Mesenchymal stem cell (in vitro differentiated cells and primary cell): ENCODE measurements at regions not wholly inside any gene's neighbourhood (a gene's known extent, or its start where the extent isn't known, plus 50 kb on each side); places are given as distances from the start of the nearest gene placed in this dataset.

Source experiments
- DNase-seq: peaks from one replicate; pipeline ENCODE4 v3.0.0-alpha.2; 2013
- H2AFZ ChIP-seq: one replicate; pipeline ENCODE4 v1.6.1; 2013; ENCODE audit warnings: low read depth, mild to moderate bottlenecking, control low read depth, inconsistent platforms, low read length, moderate library complexity
- H2AK5ac ChIP-seq: 2 replicates; pipeline ENCODE4 v1.6.1; 2013; ENCODE audit warnings: low read length, moderate library complexity, mild to moderate bottlenecking, inconsistent platforms; ENCODE audit not compliant: severe bottlenecking
- H2BK120ac ChIP-seq: one replicate; pipeline ENCODE4 v1.6.1; 2013; ENCODE audit warnings: low read depth, mild to moderate bottlenecking, inconsistent platforms, low read length, moderate library complexity
- H2BK12ac ChIP-seq, 2 experiments: one replicate each; pipeline ENCODE4 v1.6.1; 2013; ENCODE audit warnings: inconsistent platforms in 2 of 2, low read length in 2 of 2, mild to moderate bottlenecking in 2 of 2, moderate library complexity in 2 of 2, control low read depth in 1 of 2
- H2BK15ac ChIP-seq: one replicate; pipeline ENCODE4 v1.6.1; 2013; ENCODE audit warnings: mild to moderate bottlenecking, low read depth, inconsistent platforms; ENCODE audit not compliant: poor library complexity, severe bottlenecking
- H2BK5ac ChIP-seq: 2 replicates; pipeline ENCODE4 v1.6.1; 2013; ENCODE audit warnings: low read depth, mild to moderate bottlenecking, low read length, control low read depth, inconsistent platforms; ENCODE audit not compliant: poor library complexity, severe bottlenecking
- H3K14ac ChIP-seq, 2 experiments: one replicate each; pipeline ENCODE4 v1.6.1; 2013; ENCODE audit warnings: inconsistent platforms in 2 of 2, low read length in 2 of 2, control low read depth in 1 of 2, mild to moderate bottlenecking in 1 of 2, moderate library complexity in 1 of 2
- H3K18ac ChIP-seq, 2 experiments: one replicate each; pipeline ENCODE4 v1.6.1; 2013; ENCODE audit warnings: inconsistent platforms in 2 of 2, low read length in 2 of 2, control low read depth in 1 of 2, low read depth in 1 of 2, mild to moderate bottlenecking in 1 of 2
- H3K23ac ChIP-seq, 2 experiments: one replicate each; pipeline ENCODE4 v1.6.1; 2013; ENCODE audit warnings: inconsistent platforms in 2 of 2, low read length in 2 of 2, mild to moderate bottlenecking in 2 of 2, moderate library complexity in 2 of 2, control low read depth in 1 of 2
- H3K27ac ChIP-seq: 2 replicates; pipeline ENCODE4 v1.5.1; 2013; ENCODE audit warnings: mild to moderate bottlenecking, moderate library complexity, low read length, control low read depth, inconsistent platforms; ENCODE audit not compliant: poor library complexity, severe bottlenecking
- H3K27me3 ChIP-seq, 2 experiments: 2 replicates each; pipeline versions ENCODE4 v1.6.1 to v1.7.0; 2013; ENCODE audit warnings: low read length in 2 of 2, mild to moderate bottlenecking in 2 of 2, moderate library complexity in 2 of 2, control low read depth in 1 of 2, inconsistent platforms in 1 of 2; ENCODE audit not compliant: control insufficient read depth in 1 of 2, insufficient read depth in 1 of 2
- H3K36me3 ChIP-seq, 2 experiments: 2 replicates each; pipeline versions ENCODE4 v1.6.1 to v1.7.0; 2013; ENCODE audit warnings: low read length in 2 of 2, control low read depth in 1 of 2, inconsistent platforms in 1 of 2, low read depth in 1 of 2, mild to moderate bottlenecking in 1 of 2; ENCODE audit not compliant: insufficient read depth in 2 of 2, control insufficient read depth in 1 of 2
- H3K4ac ChIP-seq, 2 experiments: one replicate each; pipeline ENCODE4 v1.6.1; 2013; ENCODE audit warnings: inconsistent platforms in 2 of 2, low read length in 2 of 2, mild to moderate bottlenecking in 2 of 2, moderate library complexity in 2 of 2, control low read depth in 1 of 2, low read depth in 1 of 2
- H3K4me1 ChIP-seq: 2 replicates; pipeline ENCODE4 v1.6.1; 2013; ENCODE audit warnings: low read depth, low read length, control low read depth; ENCODE audit not compliant: control insufficient read depth, insufficient read depth
- H3K4me2 ChIP-seq: 2 replicates; pipeline ENCODE4 v1.6.1; 2013; ENCODE audit warnings: low read length, mild to moderate bottlenecking, inconsistent platforms; ENCODE audit not compliant: poor library complexity, severe bottlenecking
- H3K4me3 ChIP-seq, 2 experiments: 2 replicates each; pipeline versions ENCODE4 v1.5.1 to v1.7.0; 2013; ENCODE audit warnings: low read length in 2 of 2, mild to moderate bottlenecking in 2 of 2, control low read depth in 1 of 2, low read depth in 1 of 2; ENCODE audit not compliant: insufficient read depth in 1 of 2
- H3K79me1 ChIP-seq: replicated peaks from 2 replicates; pipeline ENCODE4 v1.6.1; 2013; ENCODE audit warnings: mild to moderate bottlenecking, control low read depth, low read length, inconsistent platforms; ENCODE audit not compliant: poor library complexity, severe bottlenecking
- H3K9ac ChIP-seq: 2 replicates; pipeline ENCODE4 v1.7.0; 2013; ENCODE audit warnings: mild to moderate bottlenecking, low read length, moderate library complexity
- H3K9me3 ChIP-seq: 2 replicates; pipeline ENCODE4 v1.7.0; 2013; ENCODE audit warnings: mild to moderate bottlenecking, low read length; ENCODE audit not compliant: control insufficient read depth
- H4K8ac ChIP-seq: one replicate; pipeline ENCODE4 v1.6.1; 2013; ENCODE audit warnings: inconsistent platforms, mild to moderate bottlenecking, low read length, moderate library complexity
- H4K91ac ChIP-seq: one replicate; pipeline ENCODE4 v1.6.1; 2013; ENCODE audit warnings: mild to moderate bottlenecking, low read length, inconsistent platforms
- WGBS: methylation state at CpG from one replicate; pipeline ENCODE4 v1.1.7; 2013; ENCODE audit warnings: mixed read lengths; 5-methylcytosine and 5-hydroxymethylcytosine counted together

DNA sequence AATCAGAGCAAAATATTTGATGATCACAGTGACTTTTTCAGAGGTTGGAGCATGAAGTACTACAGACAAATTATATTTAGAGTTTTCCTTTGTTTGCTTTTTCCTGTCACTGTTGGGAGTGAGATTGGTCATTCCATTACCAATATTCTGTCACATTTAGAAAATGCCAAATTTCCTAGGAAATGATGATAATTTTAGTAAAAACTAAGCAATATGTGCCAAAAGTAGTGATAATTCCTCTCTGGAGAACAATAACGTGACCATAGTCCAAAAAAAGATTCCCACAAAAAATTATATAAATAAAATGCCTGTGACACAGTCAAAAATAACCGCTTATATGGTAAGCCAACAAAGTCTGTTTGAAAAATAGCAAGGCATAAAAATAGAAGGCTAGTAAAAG lies 2719.4 kb downstream of the PCDH9 start:
- no peaks in the 10 kb centered on the region for H3K79me1 ChIP-seq
- H3K9me3 ChIP-seq: peaks cover 4% of the 10 kb centered on the region
- no peak overlapping the region for H4K91ac ChIP-seq
- no peak overlapping the region for H3K4me3 ChIP-seq
- H2BK15ac ChIP-seq: no peak overlapping the region
- H2BK5ac ChIP-seq: no peak overlapping the region
- no peak overlapping the region for H2BK12ac ChIP-seq
- H4K8ac ChIP-seq: no peak overlapping the region
- no peaks in the 10 kb centered on the region for H3K36me3 ChIP-seq
- no peaks in the 10 kb centered on the region for H3K4me1 ChIP-seq
- no peak overlapping the region for H3K27ac ChIP-seq
- H3K27me3 ChIP-seq: no peaks in the 10 kb centered on the region
- no peak overlapping the region for H3K18ac ChIP-seq
- no CpG with 5 or more reads among the region's 2 CpGs for WGBS
- H3K23ac ChIP-seq: no peak overlapping the region
- no peak overlapping the region for H3K4me2 ChIP-seq
- no peak for DNase-seq
- no peak overlapping the region for H2BK120ac ChIP-seq
- H3K14ac ChIP-seq: no peak overlapping the region
- no peak overlapping the region for H3K9ac ChIP-seq
- H2AFZ ChIP-seq: no peak overlapping the region
- H2AK5ac ChIP-seq: no peak overlapping the region
- H3K4ac ChIP-seq: no peak overlapping the region

- H3K27ac ChIP-seq: no peak overlapping the region
- H3K4me2 ChIP-seq: no peak overlapping the region
- DNase-seq: no peak
- no peak overlapping the region for H4K91ac ChIP-seq
- no peak overlapping the region for H3K9ac ChIP-seq
- H3K4ac ChIP-seq: no peak overlapping the region
- no peak overlapping the region for H2AK5ac ChIP-seq
- H3K18ac ChIP-seq: no peak overlapping the region
- H2AFZ ChIP-seq: no peak overlapping the region
- H2BK12ac ChIP-seq: no peak overlapping the region
- no peak overlapping the region for H3K23ac ChIP-seq
- no peaks in the 10 kb centered on the region for H3K4me1 ChIP-seq
- H2BK5ac ChIP-seq: no peak overlapping the region
- H3K36me3 ChIP-seq: no peaks in the 10 kb centered on the region
- H3K4me3 ChIP-seq: peak overlapping the region in 1 of 2 experiments; percentile 29
- no CpG with 5 or more reads among the region's 1 CpG for WGBS
- no peak overlapping the region for H2BK15ac ChIP-seq
- no peak overlapping the region for H2BK120ac ChIP-seq
- no peak overlapping the region for H4K8ac ChIP-seq
- no peak overlapping the region for H3K14ac ChIP-seq
- no peaks in the 10 kb centered on the region for H3K27me3 ChIP-seq
- H3K9me3 ChIP-seq: no peaks in the 10 kb centered on the region
- H3K79me1 ChIP-seq: no peaks in the 10 kb centered on the region
These were observed 2723.9 kb downstream of the PCDH9 start for GRCh38 chr13:64506246-64506645.

GRCh38 chr13:64505336-64505910 lies 2724.7 kb downstream of the PCDH9 start:
- H3K4me2 ChIP-seq: no peak overlapping the region
- peak overlapping the region in 1 of 2 experiments; percentile 29 for H3K4me3 ChIP-seq
- H3K27ac ChIP-seq: no peak overlapping the region
- H2BK12ac ChIP-seq: no peak overlapping the region
- no peaks in the 10 kb centered on the region for H3K9me3 ChIP-seq
- no peak overlapping the region for H4K8ac ChIP-seq
- no peaks in the 10 kb centered on the region for H3K27me3 ChIP-seq
- H2BK120ac ChIP-seq: no peak overlapping the region
- 76% methylated on average over 2 of the region's 4 CpGs for WGBS
- H2AK5ac ChIP-seq: no peak overlapping the region
- H3K4me1 ChIP-seq: no peaks in the 10 kb centered on the region
- no peak overlapping the region for H4K91ac ChIP-seq
- H3K4ac ChIP-seq: no peak overlapping the region
- no peak overlapping the region for H2BK15ac ChIP-seq
- no peak overlapping the region for H2AFZ ChIP-seq
- H3K14ac ChIP-seq: peak overlapping the region in 1 of 2 experiments; percentile 32
- peak; percentile 11 for DNase-seq
- H2BK5ac ChIP-seq: no peak overlapping the region
- H3K79me1 ChIP-seq: no peaks in the 10 kb centered on the region
- no peak overlapping the region for H3K23ac ChIP-seq
- H3K18ac ChIP-seq: no peak overlapping the region
- no peak overlapping the region for H3K9ac ChIP-seq
- no peaks in the 10 kb centered on the region for H3K36me3 ChIP-seq

DNA sequence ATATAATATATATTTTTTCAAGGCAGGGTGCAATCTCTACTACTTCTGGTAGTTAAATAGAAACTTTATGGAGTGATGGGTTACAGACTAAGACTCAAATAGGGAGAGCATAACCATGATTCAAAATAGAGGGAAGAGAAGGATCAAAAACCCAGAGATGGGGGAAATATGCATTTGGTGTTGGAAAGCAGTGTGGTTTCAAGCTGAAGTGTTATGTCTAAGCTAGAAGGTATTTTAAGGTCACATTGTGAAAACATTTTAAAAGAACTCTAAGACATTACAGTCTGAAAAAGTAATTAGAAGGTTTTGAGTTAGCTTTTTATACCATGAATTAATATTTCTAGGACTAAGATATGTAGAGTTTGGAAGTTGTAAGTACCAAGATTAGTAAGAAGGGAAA lies 2741.4 kb downstream of the PCDH9 start:
- Histone ChIP-seq H3K4me3 (no peak overlapping the region), H3K4me1 (no peaks in the 10 kb centered on the region), H2AFZ (no peak overlapping the region), H3K23ac (no peak overlapping the region), H3K27me3 (no peaks in the 10 kb centered on the region), H3K14ac (no peak overlapping the region), H3K9ac (no peak overlapping the region), H3K9me3 (no peaks in the 10 kb centered on the region), H3K79me1 (no peaks in the 10 kb centered on the region), H4K8ac (no peak overlapping the region), H2AK5ac (no peak overlapping the region), H3K4me2 (no peak overlapping the region), H2BK15ac (no peak overlapping the region), H2BK5ac (no peak overlapping the region), H3K4ac (no peak overlapping the region), H3K36me3 (no peaks in the 10 kb centered on the region), H3K18ac (no peak overlapping the region), H2BK12ac (no peak overlapping the region), H2BK120ac (no peak overlapping the region), H4K91ac (no peak overlapping the region), H3K27ac (no peak overlapping the region)
- DNase-seq: peak; percentile 6
